ENCODE measurements at regions not wholly inside any gene's neighbourhood (a gene's known extent, or its start where the extent isn't known, plus 50 kb on each side); places are given as distances from the start of the nearest gene placed in this dataset.

GRCh38 chr13:104553896-104554295, 1487.7 kb upstream of the SLC10A2 start:
- H3K4me3 ChIP-seq (replicated peaks in 1 of 2; ENCODE audit: low read depth in 1 of 2, low read length in 2 of 2) = no peak overlapping the region
- no peaks in the 10 kb centered on the region for H3K79me2 ChIP-seq (ENCODE audit: insufficient read depth, low read length)
- POLR2A ChIA-PET = no interaction called here
- H3K4me2 ChIP-seq (ENCODE audit: low read length) = no peak overlapping the region
- DNase-seq (ENCODE audit: low read depth, low spot score) = no peak
- ATAC-seq = no peak
- H3K9me3 ChIP-seq (ENCODE audit: control insufficient read depth in 1 of 2, insufficient read depth in 1 of 2, low read depth in 1 of 2, low read length in 2 of 2) = no peaks in the 10 kb centered on the region
- H3K4me1 ChIP-seq (ENCODE audit: control insufficient read depth in 1 of 2, insufficient read depth in 2 of 2, low read length in 2 of 2) = no peaks in the 10 kb centered on the region
- BruUV-seq (replicated peaks) = no TSS peak
- no peaks in the 10 kb centered on the region for H3K36me3 ChIP-seq (ENCODE audit: control insufficient read depth in 1 of 2, insufficient read depth in 2 of 2, low read length in 2 of 2)
- H3K9me2 ChIP-seq (ENCODE audit: insufficient read depth) = no peaks in the 10 kb centered on the region
- H3K27me3 ChIP-seq (ENCODE audit: insufficient read depth, low read length) = no peaks in the 10 kb centered on the region
- no peak overlapping the region for H3K27ac ChIP-seq (ENCODE audit: low read depth, low read length)
- RAD21 ChIA-PET (ENCODE audit: low non-redundant PET in 1 of 2, low total read pairs in 2 of 2, uncharacterized antibody in 2 of 2, unreplicated experiment in 2 of 2) = no interaction called here
- no peaks in the 10 kb centered on the region for H4K20me1 ChIP-seq (ENCODE audit: insufficient read depth)
- no peak overlapping the region for H2AFZ ChIP-seq (ENCODE audit: low read depth, low read length, poor library complexity, severe bottlenecking)
- intact Hi-C loops (cut with micrococcal nuclease) = no loop called here
- TF ChIP-seq YY1 (IDR thresholded peaks at IDR 0.05; ENCODE audit: extremely low read depth, insufficient replicate concordance, low read depth, low read length) = no peak
- TF ChIP-seq POLR2AphosphoS5 (IDR thresholded peaks at IDR 0.05; ENCODE audit: low read depth, low read length) = no peak
- no peak for TF ChIP-seq SRF (IDR thresholded peaks at IDR 0.05; ENCODE audit: low read depth)
- no peak for TF ChIP-seq ELF1 (IDR thresholded peaks at IDR 0.05; ENCODE audit: borderline replicate concordance, low read depth)
- TF ChIP-seq EGR1 (IDR thresholded peaks at IDR 0.05; ENCODE audit: low read depth) = no peak
- no peak for TF ChIP-seq CBX3 (IDR thresholded peaks at IDR 0.05; ENCODE audit: low read depth)
- no peak for TF ChIP-seq RAD21 (IDR thresholded peaks at IDR 0.05; ENCODE audit: low read depth)
- no peak for TF ChIP-seq TCF7L2 (IDR thresholded peaks at IDR 0.05; ENCODE audit: borderline replicate concordance, extremely low read depth, insufficient read depth, insufficient read length)
- CTCF ChIA-PET = no interaction called here
- H3K9ac ChIP-seq (ENCODE audit: low read length) = no peak overlapping the region

DNA sequence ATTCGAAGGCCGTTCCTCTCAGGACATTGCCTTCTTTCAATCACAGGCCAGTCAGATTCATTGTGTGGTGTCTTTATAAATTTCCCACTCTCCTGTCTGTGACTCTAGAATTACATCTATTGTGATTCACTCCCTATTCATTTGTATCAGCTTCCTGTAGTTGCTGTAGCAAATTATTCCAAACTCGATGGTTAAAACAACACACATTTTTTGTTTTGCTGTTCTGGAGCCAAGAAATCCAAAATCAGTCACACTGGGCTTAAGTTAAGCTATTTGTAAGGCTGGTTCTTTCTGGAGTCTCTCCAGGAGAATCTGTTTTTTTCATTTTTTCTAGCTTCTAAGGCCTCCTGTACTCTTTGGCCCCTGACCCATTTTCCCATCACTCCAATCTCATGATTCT, 1487.0 kb upstream of the SLC10A2 start:
- Histone ChIP-seq H3K27me3 (ENCODE audit: insufficient read depth, low read length) (no peaks in the 10 kb centered on the region), H3K36me3 (ENCODE audit: control insufficient read depth in 1 of 2, insufficient read depth in 2 of 2, low read length in 2 of 2) (no peaks in the 10 kb centered on the region), H3K4me1 (ENCODE audit: control insufficient read depth in 1 of 2, insufficient read depth in 2 of 2, low read length in 2 of 2) (no peaks in the 10 kb centered on the region), H4K20me1 (ENCODE audit: insufficient read depth) (no peaks in the 10 kb centered on the region), H3K9ac (ENCODE audit: low read length) (no peak overlapping the region), H3K9me2 (ENCODE audit: insufficient read depth) (no peaks in the 10 kb centered on the region), H3K9me3 (ENCODE audit: control insufficient read depth in 1 of 2, insufficient read depth in 1 of 2, low read depth in 1 of 2, low read length in 2 of 2) (no peaks in the 10 kb centered on the region), H3K27ac (ENCODE audit: low read depth, low read length) (no peak overlapping the region), H3K4me3 (replicated peaks in 1 of 2; ENCODE audit: low read depth in 1 of 2, low read length in 2 of 2) (no peak overlapping the region), H3K4me2 (ENCODE audit: low read length) (no peak overlapping the region), H2AFZ (ENCODE audit: low read depth, low read length, poor library complexity, severe bottlenecking) (no peak overlapping the region), H3K79me2 (ENCODE audit: insufficient read depth, low read length) (no peaks in the 10 kb centered on the region)
- ChIA-PET CTCF (no interaction called here), RAD21 (ENCODE audit: low non-redundant PET in 1 of 2, low total read pairs in 2 of 2, uncharacterized antibody in 2 of 2, unreplicated experiment in 2 of 2) (no interaction called here), POLR2A (no interaction called here)
- no peak for DNase-seq (ENCODE audit: low read depth, low spot score)
- no TSS peak for BruUV-seq (replicated peaks)
- intact Hi-C loops (cut with micrococcal nuclease) = no loop called here
- no peak for ATAC-seq
- no peak for TF ChIP-seq POLR2AphosphoS5 (IDR thresholded peaks at IDR 0.05; ENCODE audit: low read depth, low read length)
- no peak for TF ChIP-seq CEBPB (IDR thresholded peaks at IDR 0.05; ENCODE audit: low read depth)
- no peak for TF ChIP-seq SRF (IDR thresholded peaks at IDR 0.05; ENCODE audit: low read depth)
- TF ChIP-seq CBX3 (IDR thresholded peaks at IDR 0.05; ENCODE audit: low read depth) = no peak
- TF ChIP-seq EZH2phosphoT487 (IDR thresholded peaks at IDR 0.05; ENCODE audit: borderline replicate concordance) = no peak
- TF ChIP-seq, protein P1, sequence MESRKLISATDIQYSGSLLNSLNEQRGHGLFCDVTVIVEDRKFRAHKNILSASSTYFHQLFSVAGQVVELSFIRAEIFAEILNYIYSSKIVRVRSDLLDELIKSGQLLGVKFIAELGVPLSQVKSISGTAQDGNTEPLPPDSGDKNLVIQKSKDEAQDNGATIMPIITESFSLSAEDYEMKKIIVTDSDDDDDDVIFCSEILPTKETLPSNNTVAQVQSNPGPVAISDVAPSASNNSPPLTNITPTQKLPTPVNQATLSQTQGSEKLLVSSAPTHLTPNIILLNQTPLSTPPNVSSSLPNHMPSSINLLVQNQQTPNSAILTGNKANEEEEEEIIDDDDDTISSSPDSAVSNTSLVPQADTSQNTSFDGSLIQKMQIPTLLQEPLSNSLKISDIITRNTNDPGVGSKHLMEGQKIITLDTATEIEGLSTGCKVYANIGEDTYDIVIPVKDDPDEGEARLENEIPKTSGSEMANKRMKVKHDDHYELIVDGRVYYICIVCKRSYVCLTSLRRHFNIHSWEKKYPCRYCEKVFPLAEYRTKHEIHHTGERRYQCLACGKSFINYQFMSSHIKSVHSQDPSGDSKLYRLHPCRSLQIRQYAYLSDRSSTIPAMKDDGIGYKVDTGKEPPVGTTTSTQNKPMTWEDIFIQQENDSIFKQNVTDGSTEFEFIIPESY (IDR thresholded peaks at IDR 0.05; ENCODE audit: extremely low read depth, insufficient replicate concordance, low read length) = no peak
- TF ChIP-seq REST (IDR thresholded peaks at IDR 0.05; ENCODE audit: low read depth) = no peak
- TF ChIP-seq ZNF274 (IDR thresholded peaks at IDR 0.05; ENCODE audit: low read depth, low read length) = no peak
- no peak for TF ChIP-seq ZFX (IDR thresholded peaks at IDR 0.05)

Data from HCT116 (cell line).